Choroid plexus epithelial cell (primary cell): ENCODE measurements at regions not wholly inside any gene's neighbourhood (a gene's known extent, or its start where the extent isn't known, plus 50 kb on each side); places are given as distances from the start of the nearest gene placed in this dataset.

Experiments used
- DNase-seq: peaks from one replicate; pipeline ENCODE4 v3.0.0-alpha.2; 2010; ENCODE audit warnings: low read depth
- H3K4me3 ChIP-seq: 2 replicates; pipeline ENCODE4 v1.5.1; 2011; ENCODE audit warnings: low read depth, mild to moderate bottlenecking, control low read depth, low read length, moderate library complexity
- CTCF ChIP-seq: conservative IDR thresholded peaks from 2 replicates; pipeline ENCODE4 v1.5.1; 2011; ENCODE audit warnings: low read depth, mild to moderate bottlenecking, control low read depth, inconsistent platforms, low read length, moderate library complexity

DNA sequence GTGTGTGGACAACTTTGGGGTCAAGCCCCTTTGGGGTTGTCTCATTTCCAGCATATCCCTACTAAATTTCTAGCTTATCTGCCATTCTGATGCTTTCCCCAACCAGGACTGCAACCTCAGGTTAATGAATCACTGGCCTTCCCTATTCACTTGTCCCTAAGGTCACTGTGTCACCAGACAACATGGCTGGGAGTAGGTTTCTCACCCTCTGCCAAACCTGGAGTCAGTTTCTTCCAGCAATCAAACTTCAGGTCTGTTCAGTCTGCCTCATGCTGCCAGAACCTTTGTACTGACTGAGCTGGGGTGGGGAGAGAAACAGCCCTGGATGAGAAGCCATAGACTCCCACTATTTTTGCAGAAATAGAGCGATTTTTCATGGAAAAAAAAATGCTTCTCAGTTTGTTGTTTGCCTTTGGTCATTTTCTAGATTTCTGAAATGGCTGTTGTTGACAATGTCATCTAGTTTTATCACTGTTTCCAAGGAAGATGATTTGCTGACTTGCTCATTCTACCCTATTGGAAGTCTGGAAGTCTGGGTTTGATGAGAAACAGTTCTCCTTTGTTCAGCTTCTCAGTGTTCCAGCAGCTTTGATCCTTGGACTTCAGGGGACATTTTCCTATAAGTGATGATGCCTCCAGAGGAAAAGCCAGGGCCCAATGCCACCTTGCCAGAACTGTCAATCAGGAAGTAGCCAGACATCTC lies 74.8 kb upstream of the IL12A start:
- DNase-seq: no peak
- no peak overlapping the region for H3K4me3 ChIP-seq
- no peak for TF ChIP-seq CTCF

DNA sequence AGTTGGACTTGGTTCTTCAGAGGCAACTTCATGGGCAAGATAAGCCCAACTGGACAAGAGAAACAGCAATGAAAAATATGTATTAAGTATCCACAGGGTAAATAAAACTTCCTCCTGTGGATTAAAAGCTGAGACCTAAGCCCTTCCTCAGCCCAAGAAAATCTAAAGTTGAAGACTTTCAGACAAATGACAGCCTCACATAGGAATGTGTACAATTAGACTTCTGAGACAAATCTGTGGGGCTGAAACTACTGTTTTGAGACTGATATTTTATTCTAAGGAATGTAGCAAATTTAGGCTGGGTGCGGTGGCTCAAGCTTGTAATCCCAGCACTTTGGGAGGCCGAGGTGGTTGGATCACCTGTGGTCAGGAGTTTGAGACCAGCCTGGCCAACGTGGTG lies 74.2 kb upstream of the IL12A start:
- peak; percentile 41 for DNase-seq
- TF ChIP-seq CTCF: no peak
- no peak overlapping the region for H3K4me3 ChIP-seq

DNA sequence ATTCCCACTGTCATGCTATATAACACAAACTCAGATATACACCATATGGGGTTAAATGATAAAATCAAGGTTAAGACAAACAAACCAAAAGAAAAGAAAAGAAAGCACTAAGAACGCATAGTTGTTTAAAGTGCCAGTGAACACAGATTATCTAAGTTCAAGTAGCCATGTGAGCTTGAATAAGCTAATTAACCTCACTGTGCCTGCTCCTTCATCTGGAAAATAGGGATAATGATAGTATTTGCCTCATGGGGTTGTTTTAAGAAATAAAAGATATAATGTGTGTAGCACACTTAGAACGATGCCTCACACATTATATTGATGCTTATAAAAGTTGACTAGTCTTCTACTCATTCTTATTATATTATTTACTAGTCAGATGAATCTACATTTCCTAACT lies 72.6 kb upstream of the IL12A start:
- no peak overlapping the region for H3K4me3 ChIP-seq
- DNase-seq: no peak
- TF ChIP-seq CTCF: no peak

- no peak for DNase-seq
- TF ChIP-seq CTCF: no peak
Measured at GRCh38 chr3:159917141-159917540, 71.5 kb upstream of the IL12A start.

DNA sequence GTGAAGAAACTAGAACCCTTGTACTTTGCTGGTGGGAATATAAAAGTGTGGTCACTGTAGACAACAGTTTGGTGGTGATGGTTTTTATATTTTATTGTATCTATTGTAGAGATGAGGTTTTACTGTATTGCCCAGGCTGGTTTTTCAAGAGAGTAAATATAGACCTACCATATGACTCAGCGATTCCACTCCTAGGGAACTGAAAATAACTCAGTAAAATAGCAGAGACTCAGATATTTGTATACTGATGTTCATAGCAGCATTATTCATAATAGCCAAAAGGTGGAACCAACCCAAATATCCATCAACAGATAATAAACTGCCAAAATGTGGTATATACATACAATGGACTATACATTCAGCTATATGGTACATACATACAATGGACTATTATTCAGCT lies 68.8 kb upstream of the IL12A start:
- DNase-seq: peak; percentile 70
- no peak overlapping the region for H3K4me3 ChIP-seq
- no peak for TF ChIP-seq CTCF

More at GRCh38 chr3:159917141-159917540, 71.5 kb upstream of the IL12A start:
- H3K4me3 ChIP-seq: no peak overlapping the region

DNA sequence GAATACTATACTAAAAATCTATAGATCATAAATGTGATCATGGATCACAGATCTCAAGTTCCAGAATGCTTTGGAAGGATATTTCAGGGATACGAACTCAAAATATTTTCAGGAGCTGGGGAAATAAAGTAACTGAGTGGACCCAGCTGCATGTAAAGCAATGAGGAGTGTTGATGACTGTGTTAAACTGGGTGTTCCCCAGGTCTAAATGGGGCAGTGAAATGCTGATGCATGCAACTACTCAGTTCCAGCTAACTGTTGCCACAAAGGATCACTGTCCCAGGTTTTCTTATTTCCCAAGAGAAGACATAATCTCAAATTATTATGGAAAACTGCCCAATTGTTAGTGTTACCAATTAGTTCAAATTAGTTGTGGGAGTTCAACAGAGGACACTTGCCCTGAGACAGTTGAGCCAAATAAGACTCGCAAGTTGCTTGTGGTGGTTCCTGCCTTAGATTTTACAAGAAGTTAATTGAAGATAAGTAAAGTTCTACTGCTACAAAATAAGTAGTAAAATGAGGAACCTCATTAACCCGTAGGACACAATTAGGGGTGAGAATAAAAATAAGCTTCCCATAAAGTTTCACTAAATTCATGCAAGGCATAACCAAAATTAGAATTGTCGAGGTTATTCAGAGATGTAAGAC lies 66.3 kb upstream of the IL12A start:
- no peak overlapping the region for H3K4me3 ChIP-seq
- no peak for TF ChIP-seq CTCF

GRCh38 chr3:159922861-159923312 lies 65.7 kb upstream of the IL12A start:
- DNase-seq: no peak
- H3K4me3 ChIP-seq: no peak overlapping the region
- TF ChIP-seq CTCF: no peak

More for the DNA sequence above, 66.3 kb upstream of the IL12A start:
- DNase-seq: no peak
